Fibroblast of lung (primary cell): ENCODE measurements at regions not wholly inside any gene's neighbourhood (a gene's known extent, or its start where the extent isn't known, plus 50 kb on each side); places are given as distances from the start of the nearest gene placed in this dataset.

Experiments used
- CTCF ChIP-seq, 2 donors: IDR thresholded peaks in 1 of 2; conservative IDR thresholded peaks in 1 of 2; 1 replicate in 1 of 2; 2 replicates in 1 of 2; pipeline ENCODE4 v1.5.1; 2011 to 2012; ENCODE audit warnings: low read length in 2 of 2, control low read depth in 1 of 2, inconsistent platforms in 1 of 2, low read depth in 1 of 2, mild to moderate bottlenecking in 1 of 2
- EZH2 ChIP-seq: IDR thresholded peaks from 2 replicates; pipeline ENCODE4 v1.5.1; 2012; ENCODE audit warnings: low read length, control low read depth, mild to moderate bottlenecking; ENCODE audit errors: missing control alignments

- no peak for TF ChIP-seq CTCF (conservative IDR thresholded peaks at IDR 0.05 in 1 of 2, IDR thresholded peaks at IDR 0.05 in 1 of 2; ENCODE audit: low read depth in 1 of 2, low read length in 2 of 2)
- TF ChIP-seq EZH2 = no peak
These were observed 235.5 kb upstream of the WWC1 start for GRCh38 chr5:168055961-168056360.
